ENCODE measurements at regions not wholly inside any gene's neighbourhood (a gene's known extent, or its start where the extent isn't known, plus 50 kb on each side); places are given as distances from the start of the nearest gene placed in this dataset.

DNA sequence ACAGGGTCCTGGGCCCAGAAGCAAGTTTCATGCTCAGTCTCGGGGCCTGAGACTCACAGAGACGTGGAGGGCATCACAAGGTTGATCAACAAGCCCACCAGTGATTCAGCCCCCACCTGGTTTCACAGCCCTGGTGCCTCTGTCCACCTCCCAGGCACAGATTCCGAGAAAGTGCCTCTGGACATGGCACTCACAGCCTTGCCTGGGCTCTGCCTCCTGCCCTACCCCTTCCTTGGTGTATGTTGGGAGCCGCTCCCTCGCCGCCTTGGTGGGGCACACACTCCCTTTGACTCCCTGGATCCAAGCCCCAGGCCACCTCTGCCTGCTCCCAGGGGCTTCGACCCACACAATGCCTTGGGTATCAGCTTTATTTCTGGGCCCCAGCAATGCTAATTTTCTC, 200.8 kb upstream of the PPP2R2D start:
- TF ChIP-seq POLR2A (IDR thresholded peaks at IDR 0.05), result no peak
- no peak for TF ChIP-seq CTCF (IDR thresholded peaks at IDR 0.05)
